ENCODE measurements at regions not wholly inside any gene's neighbourhood (a gene's known extent, or its start where the extent isn't known, plus 50 kb on each side); places are given as distances from the start of the nearest gene placed in this dataset.
A peak's percentile ranks its signal among the peaks of the same experiment; 100 is the strongest.
"Not testable (repeated sequence)": the region's sequence is repeated elsewhere in the genome, so short reads cannot be mapped to it uniquely, and the experiment has no call there.

DNA sequence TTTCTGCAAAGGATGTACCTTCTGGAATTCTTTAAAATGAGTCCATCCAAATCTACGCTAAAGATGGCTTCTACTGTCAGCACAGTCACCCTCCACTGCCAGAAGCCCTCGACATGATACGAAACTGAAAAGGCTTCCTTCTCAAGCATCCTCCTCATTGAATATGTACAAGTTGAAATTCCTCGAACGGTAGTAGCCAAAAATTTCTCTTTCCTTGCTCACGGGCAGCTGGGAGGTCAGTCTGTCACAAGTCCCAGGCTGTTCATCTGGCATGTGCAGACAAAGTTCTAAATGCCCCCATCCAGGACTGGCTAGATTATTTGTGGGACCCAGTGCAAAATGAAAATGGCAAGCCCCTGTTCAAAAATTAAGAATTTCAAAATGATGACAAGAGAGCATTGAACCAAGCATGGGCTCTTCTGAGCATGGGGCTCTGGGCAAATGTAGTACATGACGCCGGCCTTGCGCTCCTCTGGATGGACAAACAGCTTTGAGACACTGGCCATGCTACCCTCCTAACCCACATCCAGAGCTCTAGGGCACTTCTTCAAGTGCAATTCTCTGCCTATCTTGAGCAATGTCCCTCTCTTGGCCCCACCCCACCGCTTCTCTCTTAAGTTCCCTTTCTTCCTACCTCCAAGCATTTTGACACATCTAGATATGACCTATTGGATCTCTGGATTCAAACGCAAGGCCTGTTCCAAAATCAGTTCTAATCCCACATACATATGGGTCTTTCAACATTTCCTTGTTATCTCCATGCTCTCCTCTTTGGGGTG, 78.9 kb upstream of the FLT1 start:
- DNase-seq (ENCODE audit: low spot score) = no peak

- no peak for DNase-seq (ENCODE audit: low spot score)
Measured at GRCh38 chr13:28572871-28573270, 77.9 kb upstream of the FLT1 start.

DNA sequence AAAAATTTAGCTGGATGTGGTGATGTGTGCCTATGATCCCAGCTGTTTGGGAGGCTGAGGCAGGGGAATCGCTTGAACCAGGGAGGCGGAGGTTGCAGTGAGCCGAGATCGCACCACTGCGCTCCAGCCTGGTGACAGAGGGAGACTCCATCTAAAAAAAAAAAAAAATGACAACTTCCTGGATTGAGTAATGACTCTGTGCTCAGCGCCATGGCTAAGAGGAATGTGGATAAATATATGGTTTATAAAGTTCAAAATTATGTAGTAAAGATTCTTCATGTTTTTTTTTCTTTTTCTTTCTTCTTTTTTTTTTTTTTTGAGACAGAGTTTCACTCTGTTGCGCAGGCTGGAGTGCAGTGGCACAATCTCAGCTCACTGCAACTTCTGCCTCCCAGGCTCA, 75.4 kb upstream of the FLT1 start:
- not testable (repeated sequence) for DNase-seq (ENCODE audit: low spot score)

DNA sequence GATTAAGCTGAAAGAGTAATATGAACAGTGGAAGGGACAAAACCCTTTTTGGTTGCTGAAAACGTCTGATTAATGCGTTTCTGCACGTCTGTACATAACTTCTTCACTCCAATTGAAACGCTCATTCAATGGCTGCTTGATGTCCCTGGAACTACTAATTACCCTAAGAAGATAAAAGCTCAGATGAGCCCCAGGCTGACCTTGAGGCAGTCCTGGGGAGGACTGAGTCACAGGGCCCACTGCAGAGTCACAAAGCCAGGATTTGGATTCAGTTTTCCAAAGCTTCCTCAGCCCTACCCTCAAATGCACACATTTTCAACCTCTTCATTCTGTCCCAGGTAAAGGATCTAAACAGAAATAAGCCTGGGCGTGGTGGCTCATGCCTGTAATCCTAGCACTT, 75.0 kb upstream of the FLT1 start:
- DNase-seq (ENCODE audit: low spot score) = no peak

DNA sequence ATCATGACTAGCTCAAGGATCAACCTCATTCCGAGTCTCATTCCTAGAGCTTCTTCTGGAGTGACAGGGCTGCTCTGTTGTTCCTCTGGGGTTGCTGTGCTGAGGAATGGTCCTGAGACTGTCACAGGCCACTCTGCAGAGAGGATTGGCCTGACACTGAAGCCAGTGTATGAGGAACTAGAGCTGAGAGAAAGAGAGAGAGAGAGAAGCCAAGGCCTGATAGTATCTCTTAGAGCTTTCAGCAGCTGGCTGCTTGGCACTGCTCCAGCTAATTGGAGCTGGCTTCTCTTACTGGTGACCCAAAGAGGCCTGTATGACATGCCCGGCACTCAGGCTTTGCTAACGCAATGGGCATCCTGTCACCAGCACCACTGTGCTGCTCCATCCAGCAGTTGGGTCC, 73.4 kb upstream of the FLT1 start:
- DNase-seq (ENCODE audit: low spot score) = peak; percentile 66

DNA sequence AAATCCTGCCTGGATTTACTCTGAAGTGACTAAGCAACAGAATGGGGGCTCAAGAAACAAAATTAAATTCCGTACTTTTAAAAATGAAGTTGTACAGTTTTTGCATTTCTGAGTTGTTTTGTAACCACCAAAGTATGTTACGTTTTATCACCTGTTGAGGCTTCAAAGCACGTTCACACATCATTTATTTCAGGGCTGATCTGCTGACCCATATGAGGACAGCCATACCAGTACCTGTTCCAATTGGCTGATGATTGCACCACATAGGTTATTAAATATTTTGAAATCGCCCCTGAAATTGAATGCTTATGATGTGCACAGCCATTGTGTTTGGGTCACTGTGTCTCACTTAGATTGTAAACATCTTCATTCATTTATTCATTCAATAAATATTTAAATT, 72.0 kb upstream of the FLT1 start:
- DNase-seq (ENCODE audit: low spot score) = no peak

DNA sequence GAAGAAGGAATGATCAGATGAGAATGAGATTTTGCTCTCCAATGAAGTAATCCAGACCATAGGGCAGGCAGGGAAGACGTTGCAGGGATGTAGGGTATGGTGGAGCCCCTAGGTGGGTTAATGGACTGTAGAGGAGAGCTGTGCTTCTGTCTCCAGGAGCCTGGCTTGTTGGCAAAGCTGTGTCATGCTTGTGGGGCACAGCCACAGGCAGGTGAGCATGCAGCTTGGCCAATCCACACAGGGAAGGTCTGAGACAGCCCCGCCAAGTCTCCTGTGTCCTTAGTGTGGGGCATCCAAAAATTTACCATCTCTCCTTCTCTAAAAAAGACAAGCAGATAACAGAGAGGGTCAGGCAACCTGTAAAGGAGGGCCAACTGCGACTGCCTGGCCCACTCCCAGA, 71.4 kb upstream of the FLT1 start:
- DNase-seq (ENCODE audit: low spot score) = no peak

- no peak for DNase-seq (ENCODE audit: low spot score)
Measured at GRCh38 chr13:28564030-28564429, 69.1 kb upstream of the FLT1 start.

- DNase-seq (ENCODE audit: low spot score) = no peak
Measured at GRCh38 chr13:28563609-28564008, 68.7 kb upstream of the FLT1 start.

DNA sequence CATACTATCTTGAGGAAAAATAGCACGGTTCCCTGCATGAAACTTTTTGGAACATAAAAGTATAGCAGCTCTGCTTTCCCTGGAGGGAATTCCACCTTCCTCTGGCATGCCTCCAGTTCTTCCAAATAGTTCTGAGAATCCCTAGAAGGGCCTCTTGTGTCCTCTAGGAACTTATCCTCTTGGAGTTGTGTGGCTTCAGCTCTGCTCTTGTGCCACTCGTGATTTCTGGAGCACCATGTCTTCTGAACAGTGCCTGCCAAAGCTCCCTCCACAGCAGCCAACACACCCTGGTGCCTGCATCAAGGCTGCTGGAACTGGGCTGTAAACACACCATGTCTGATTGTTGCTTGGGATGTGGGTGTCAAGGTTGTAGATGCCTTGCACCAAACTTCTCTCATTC, 65.7 kb upstream of the FLT1 start:
- DNase-seq (ENCODE audit: low spot score) = no peak

- no peak for DNase-seq (ENCODE audit: low spot score)
Measured at GRCh38 chr13:28559636-28560259, 64.8 kb upstream of the FLT1 start.

DNA sequence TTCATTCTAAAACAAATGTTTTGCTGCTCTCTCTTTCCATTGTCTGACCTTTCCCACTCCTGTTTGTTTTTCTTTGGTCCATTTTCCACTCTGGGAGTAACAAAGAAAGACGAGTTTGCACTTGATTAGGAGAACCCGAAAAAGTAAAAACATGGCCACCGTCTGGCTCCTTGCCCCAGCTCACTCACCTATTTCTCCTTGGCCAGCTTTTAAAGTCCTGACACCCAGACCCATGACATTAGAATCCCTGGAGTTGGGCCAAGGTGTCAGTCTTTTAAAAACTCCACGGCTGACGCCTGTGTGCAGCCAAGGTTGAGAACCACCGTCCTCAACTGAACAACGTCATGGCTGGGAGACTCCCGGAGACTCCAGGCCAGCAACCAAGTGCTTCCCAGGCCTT, 63.6 kb upstream of the FLT1 start:
- DNase-seq (ENCODE audit: low spot score) = no peak

DNA sequence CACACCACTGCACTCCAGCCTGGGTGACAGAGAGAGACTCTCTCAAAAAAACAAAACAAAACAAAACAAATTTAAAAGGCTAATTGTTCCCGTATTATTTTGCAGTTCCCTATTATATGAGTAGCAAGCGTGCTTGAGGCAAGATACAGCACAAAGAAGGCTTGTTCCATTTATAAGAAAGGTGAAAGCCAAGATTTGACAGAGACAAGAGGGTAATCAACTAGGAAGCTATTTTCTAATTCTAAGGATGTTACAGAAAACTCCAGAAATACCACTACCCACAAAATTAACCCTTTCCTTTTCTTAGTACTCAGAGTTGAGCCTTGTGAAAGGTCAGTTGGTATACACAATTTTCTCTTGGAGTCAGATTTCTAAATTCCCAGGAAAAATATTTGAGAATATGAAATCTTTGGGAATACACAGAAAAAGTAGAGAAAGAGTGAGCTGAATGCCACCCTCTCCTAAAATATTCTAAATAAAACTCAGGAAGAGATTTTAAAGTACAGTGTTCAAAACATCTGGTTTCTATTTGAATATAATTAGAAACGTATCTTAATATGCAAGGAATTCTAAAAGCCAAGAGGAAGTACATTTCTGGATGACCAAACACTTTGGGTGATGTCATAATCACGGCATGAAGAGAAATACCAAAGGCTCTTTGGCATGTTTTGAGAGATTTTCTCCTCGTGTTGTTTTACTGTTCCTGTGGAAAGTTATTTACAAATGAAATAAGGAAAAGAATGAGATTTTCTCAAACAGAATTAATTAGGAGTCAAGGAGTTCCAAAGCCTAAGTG, 63.0 kb upstream of the FLT1 start:
- DNase-seq (ENCODE audit: low spot score) = no peak

- no peak for DNase-seq (ENCODE audit: low spot score)
Measured at GRCh38 chr13:28555096-28555495, 60.2 kb upstream of the FLT1 start.

GRCh38 chr13:28553971-28554370, 59.0 kb upstream of the FLT1 start:
- DNase-seq (ENCODE audit: low spot score) = no peak

- DNase-seq (ENCODE audit: low spot score) = no peak
Measured at GRCh38 chr13:28552288-28552687, 57.4 kb upstream of the FLT1 start.

- DNase-seq (ENCODE audit: low spot score) = no peak
Measured at GRCh38 chr13:28551498-28551895, 56.6 kb upstream of the FLT1 start.

DNA sequence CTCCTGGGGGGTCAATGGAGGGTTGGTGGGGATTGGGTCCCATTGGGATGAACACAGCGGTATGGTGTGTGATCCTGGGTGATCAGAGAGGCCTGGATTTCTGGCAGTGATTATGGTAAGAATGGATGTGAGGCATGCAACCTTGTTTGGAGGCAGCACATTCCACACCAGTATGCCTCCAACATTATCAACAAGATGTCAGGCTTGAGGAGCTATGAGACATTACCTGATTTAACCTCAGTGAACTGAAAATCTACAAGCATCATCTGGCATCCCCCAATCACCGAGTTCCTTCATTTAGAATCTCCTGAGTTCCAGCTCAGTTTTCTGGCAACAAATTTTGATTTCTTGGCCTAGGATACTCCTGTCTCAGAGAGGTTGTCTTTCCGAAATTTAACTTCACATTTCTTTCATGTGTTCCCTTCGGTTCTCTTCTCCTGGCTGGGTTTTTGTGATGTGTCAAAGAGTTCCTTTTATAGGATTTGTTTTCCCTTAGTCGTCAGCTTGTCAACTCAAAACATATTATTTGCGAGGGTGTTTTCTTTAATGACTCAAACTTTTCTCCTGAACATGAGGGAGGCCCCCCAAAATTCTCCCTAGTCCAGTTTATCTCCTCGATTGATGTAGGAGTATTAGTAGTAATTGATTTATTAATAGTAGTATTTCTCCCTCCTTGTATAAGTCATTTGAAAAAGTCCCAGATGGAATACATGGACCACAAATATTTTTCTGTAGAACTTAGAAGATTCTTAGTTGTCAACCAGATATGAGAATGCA, 56.0 kb upstream of the FLT1 start:
- no peak for DNase-seq (ENCODE audit: low spot score)

- no peak for DNase-seq (ENCODE audit: low spot score)
Measured at GRCh38 chr13:28550091-28550490, 55.2 kb upstream of the FLT1 start.

- DNase-seq (ENCODE audit: low spot score) = no peak
Measured at GRCh38 chr13:28548872-28549271, 53.9 kb upstream of the FLT1 start.

- DNase-seq (ENCODE audit: low spot score) = no peak
Measured at GRCh38 chr13:28548468-28548867, 53.5 kb upstream of the FLT1 start.

- no peak for DNase-seq (ENCODE audit: low spot score)
Measured at GRCh38 chr13:28545583-28546333, 50.8 kb upstream of the FLT1 start.

Data from globus pallidus (tissue), 1 donor.